ENCODE measurements at regions not wholly inside any gene's neighbourhood (a gene's known extent, or its start where the extent isn't known, plus 50 kb on each side); places are given as distances from the start of the nearest gene placed in this dataset.

DNA sequence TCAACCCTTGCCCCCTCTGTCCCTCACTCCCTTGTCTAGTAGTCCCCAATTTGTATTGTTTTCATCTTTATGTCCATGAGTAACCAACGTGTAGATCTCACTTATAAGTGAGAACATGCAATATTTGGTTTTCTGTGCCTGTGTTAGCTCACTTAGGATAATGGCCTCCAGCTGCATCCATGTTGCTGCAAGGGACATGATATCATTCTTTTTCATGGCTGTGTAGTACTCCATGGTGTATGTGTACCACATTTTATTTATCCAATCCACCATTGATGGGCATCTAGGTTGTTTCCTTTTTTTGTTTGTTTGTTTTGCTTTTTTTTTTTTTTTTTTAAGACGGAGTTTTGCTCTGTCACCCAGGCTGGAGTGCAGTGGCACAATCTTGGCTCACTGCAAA is 63.0 kb upstream of the HS3ST4 start (continued):
- no peak for TF ChIP-seq RCOR1 (IDR thresholded peaks at IDR 0.05; ENCODE audit: low read depth, low read length)

DNA sequence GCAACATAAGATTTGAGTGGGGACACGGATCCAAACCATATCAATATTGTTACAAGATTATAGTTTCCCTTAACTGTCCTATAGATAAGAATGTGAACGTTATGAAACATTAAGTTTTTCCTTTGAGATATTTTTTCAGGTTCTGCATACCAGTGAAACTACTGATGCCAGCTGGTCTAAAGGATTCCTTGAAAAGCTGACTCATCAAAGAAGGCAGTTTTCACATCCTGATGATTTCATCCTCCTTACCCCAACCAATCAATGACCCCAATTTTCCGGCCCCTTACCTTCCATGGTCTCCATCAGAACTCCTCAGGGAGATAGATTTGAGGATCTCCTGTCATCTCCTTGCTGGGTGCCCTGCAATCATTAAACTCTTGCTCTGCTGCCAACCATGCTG is 64.1 kb upstream of the HS3ST4 start:
- under 1% methylated on average over 3 of the region's 3 CpGs for WGBS (ENCODE audit: missing lambda C conversion rate)
- Histone ChIP-seq H3K27ac (no peak overlapping the region), H3K4me3 (no peak overlapping the region), H3K4me2 (no peak overlapping the region), H3K9me3 (no peaks in the 10 kb centered on the region), H3K4me1 (no peaks in the 10 kb centered on the region)
- TF ChIP-seq MAFK (IDR thresholded peaks at IDR 0.05; ENCODE audit: partially characterized antibody), result peak; percentile 77
- TF ChIP-seq, protein P1, sequence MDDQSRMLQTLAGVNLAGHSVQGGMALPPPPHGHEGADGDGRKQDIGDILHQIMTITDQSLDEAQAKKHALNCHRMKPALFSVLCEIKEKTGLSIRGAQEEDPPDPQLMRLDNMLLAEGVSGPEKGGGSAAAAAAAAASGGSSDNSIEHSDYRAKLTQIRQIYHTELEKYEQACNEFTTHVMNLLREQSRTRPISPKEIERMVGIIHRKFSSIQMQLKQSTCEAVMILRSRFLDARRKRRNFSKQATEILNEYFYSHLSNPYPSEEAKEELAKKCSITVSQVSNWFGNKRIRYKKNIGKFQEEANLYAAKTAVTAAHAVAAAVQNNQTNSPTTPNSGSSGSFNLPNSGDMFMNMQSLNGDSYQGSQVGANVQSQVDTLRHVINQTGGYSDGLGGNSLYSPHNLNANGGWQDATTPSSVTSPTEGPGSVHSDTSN (IDR thresholded peaks at IDR 0.05), result no peak
- ChIA-PET CTCF (no interaction called here), POLR2A (no interaction called here)
- FAIRE-seq, result no peak
- no peak for ATAC-seq
- DNase-seq (ENCODE audit: low read depth in 1 of 2, low spot score in 1 of 2), result no peak

DNA sequence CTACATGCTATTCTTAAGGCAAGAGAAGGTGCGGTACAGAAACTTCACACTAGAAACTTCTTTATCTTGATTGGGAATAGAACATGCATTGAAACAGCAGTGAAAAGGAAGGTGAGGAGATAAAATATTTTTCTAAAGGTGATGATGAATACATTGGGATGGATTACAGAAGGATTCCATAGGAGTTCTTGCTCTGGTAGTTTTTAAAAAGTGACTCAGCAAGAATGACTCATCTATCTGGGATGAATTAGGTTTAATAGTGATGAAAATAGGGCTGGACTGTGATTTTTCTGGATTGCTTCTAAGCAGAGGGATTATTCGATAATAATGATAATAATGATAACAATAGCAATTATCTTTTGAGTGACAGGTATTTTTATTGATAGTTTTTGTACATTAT is 65.6 kb upstream of the HS3ST4 start:
- DNase-seq (ENCODE audit: low read depth in 1 of 2, low spot score in 1 of 2) (no peak), ATAC-seq (no peak), FAIRE-seq (no peak)
- Histone ChIP-seq H3K4me3 (no peak overlapping the region), H3K4me2 (no peak overlapping the region), H3K27ac (no peak overlapping the region), H3K9me3 (no peaks in the 10 kb centered on the region), H3K4me1 (no peaks in the 10 kb centered on the region)
- 48% methylated on average over 2 of the region's 2 CpGs for WGBS (ENCODE audit: missing lambda C conversion rate)
- ChIA-PET CTCF (no interaction called here), POLR2A (no interaction called here)
- TF ChIP-seq KDM1A (IDR thresholded peaks at IDR 0.05; ENCODE audit: low read depth) (no peak), FOSL2 (IDR thresholded peaks at IDR 0.05) (no peak), FOSL2 (CRISPR knock-in tag; IDR thresholded peaks at IDR 0.05) (peak; percentile 35), MAFK (IDR thresholded peaks at IDR 0.05; ENCODE audit: partially characterized antibody) (peak; percentile 31)

DNA sequence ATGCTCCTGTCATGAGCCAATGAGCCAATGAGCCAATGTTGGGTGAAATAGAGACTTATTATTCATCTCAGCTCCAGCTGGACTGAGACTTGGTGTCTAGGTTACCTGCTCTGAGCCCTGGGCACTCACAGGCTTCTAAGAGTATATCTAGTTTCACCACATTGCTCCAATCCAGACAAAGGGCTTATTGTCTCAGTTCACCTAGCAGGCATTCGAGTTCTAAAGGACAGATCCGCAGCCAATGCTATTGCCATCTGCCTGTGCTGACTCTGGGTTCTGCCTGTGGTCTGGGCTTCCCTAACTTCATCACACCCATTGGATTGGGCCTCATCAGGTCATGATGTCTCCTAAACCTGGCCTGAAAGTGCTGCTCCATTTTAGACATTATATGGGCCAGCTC is 66.1 kb upstream of the HS3ST4 start:
- Histone ChIP-seq H3K4me1 (no peaks in the 10 kb centered on the region), H3K27ac (no peak overlapping the region), H3K4me2 (no peak overlapping the region), H3K4me3 (no peak overlapping the region), H3K9me3 (no peaks in the 10 kb centered on the region)
- 0% methylated on average over 2 of the region's 2 CpGs for WGBS (ENCODE audit: missing lambda C conversion rate)
- ChIA-PET POLR2A (no interaction called here), CTCF (no interaction called here)
- DNase-seq (ENCODE audit: low read depth in 1 of 2, low spot score in 1 of 2) (no peak), FAIRE-seq (no peak), ATAC-seq (no peak)
- TF ChIP-seq KDM5A (IDR thresholded peaks at IDR 0.05) (no peak), ZSCAN20 (CRISPR knock-in tag; IDR thresholded peaks at IDR 0.05) (no peak), RCOR1 (IDR thresholded peaks at IDR 0.05; ENCODE audit: low read depth, low read length) (no peak), JUN (IDR thresholded peaks at IDR 0.05) (no peak), ZC3H11A (IDR thresholded peaks at IDR 0.05) (no peak), CHD2 (IDR thresholded peaks at IDR 0.05; ENCODE audit: low read length, partially characterized antibody) (no peak), ESRRA (IDR thresholded peaks at IDR 0.05; ENCODE audit: borderline replicate concordance, low read length) (no peak)
- TF ChIP-seq, protein P2, sequence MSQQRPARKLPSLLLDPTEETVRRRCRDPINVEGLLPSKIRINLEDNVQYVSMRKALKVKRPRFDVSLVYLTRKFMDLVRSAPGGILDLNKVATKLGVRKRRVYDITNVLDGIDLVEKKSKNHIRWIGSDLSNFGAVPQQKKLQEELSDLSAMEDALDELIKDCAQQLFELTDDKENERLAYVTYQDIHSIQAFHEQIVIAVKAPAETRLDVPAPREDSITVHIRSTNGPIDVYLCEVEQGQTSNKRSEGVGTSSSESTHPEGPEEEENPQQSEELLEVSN (IDR thresholded peaks at IDR 0.05; ENCODE audit: borderline replicate concordance, low read depth), result no peak

DNA sequence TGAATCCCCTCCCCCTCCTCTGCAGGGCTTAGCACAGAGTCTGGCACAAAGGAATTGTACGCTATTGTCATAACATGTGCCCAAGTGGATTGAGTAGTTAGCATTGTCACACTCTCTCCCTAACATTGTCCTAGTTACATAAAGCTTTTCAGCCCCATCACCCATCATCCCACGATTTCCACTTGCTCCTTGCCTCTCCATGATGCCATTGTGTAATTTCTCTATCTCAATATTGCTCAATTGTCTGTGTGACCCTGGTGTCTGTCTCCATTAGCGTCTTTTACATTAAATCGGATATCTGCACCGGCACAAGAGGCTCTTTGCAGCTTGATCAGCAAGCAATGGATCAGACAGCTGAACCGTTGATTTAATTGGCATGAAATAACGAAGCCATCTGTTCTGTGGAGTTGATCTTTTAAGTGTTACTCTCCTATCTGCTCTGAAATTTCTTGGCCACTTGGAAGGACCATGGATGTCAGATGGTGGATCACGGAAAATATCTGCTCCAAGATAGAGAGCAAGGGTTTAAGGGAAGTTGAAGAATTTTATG is 77.0 kb upstream of the HS3ST4 start:
- TF ChIP-seq SMC3 (IDR thresholded peaks at IDR 0.05) (no peak), CHD4 (IDR thresholded peaks at IDR 0.05; ENCODE audit: borderline replicate concordance) (no peak)
- Histone ChIP-seq H3K4me1 (no peaks in the 10 kb centered on the region), H3K27ac (no peak overlapping the region), H3K9me3 (no peaks in the 10 kb centered on the region), H3K4me2 (no peak overlapping the region), H3K4me3 (no peak overlapping the region)
- FAIRE-seq, result no peak
- CTCF ChIA-PET, result no interaction called here
- no peak for DNase-seq (ENCODE audit: low read depth in 1 of 2, low spot score in 1 of 2)
- POLR2A ChIA-PET, result no interaction called here
- WGBS (ENCODE audit: missing lambda C conversion rate), result 5% methylated on average over 8 of the region's 8 CpGs
- ATAC-seq, result no peak

GRCh38 chr16:25613931-25614330 is 77.8 kb upstream of the HS3ST4 start:
- POLR2A ChIA-PET, result no interaction called here
- H3K4me1 ChIP-seq, result no peaks in the 10 kb centered on the region
- no peak overlapping the region for H3K27ac ChIP-seq
- H3K9me3 ChIP-seq, result no peaks in the 10 kb centered on the region
- no peak overlapping the region for H3K4me3 ChIP-seq
- DNase-seq (ENCODE audit: low read depth in 1 of 2, low spot score in 1 of 2) (no peak), FAIRE-seq (no peak), ATAC-seq (no peak)
- WGBS (ENCODE audit: missing lambda C conversion rate), result 9% methylated on average over 5 of the region's 5 CpGs
- no peak overlapping the region for H3K4me2 ChIP-seq
- CTCF ChIA-PET, result no interaction called here
- TF ChIP-seq NFE2L2 (conservative IDR thresholded peaks at IDR 0.05; ENCODE audit: low read length) (no peak), NR3C1 (IDR thresholded peaks at IDR 0.05) (no peak), ESRRA (IDR thresholded peaks at IDR 0.05; ENCODE audit: borderline replicate concordance, low read length) (no peak), CBX2 (IDR thresholded peaks at IDR 0.05; ENCODE audit: borderline replicate concordance, low read depth) (no peak), RFX5 (IDR thresholded peaks at IDR 0.05) (no peak), MAZ (IDR thresholded peaks at IDR 0.05; ENCODE audit: borderline replicate concordance, low read depth, low read length) (no peak), FOSL2 (IDR thresholded peaks at IDR 0.05) (no peak), FOSL2 (CRISPR knock-in tag; IDR thresholded peaks at IDR 0.05) (no peak), BHLHE40 (IDR thresholded peaks at IDR 0.05; ENCODE audit: low read depth, low read length) (no peak), USF2 (IDR thresholded peaks at IDR 0.05) (no peak)
- TF ChIP-seq, protein P1 (IDR thresholded peaks at IDR 0.05), result no peak
- TF ChIP-seq, protein P3, sequence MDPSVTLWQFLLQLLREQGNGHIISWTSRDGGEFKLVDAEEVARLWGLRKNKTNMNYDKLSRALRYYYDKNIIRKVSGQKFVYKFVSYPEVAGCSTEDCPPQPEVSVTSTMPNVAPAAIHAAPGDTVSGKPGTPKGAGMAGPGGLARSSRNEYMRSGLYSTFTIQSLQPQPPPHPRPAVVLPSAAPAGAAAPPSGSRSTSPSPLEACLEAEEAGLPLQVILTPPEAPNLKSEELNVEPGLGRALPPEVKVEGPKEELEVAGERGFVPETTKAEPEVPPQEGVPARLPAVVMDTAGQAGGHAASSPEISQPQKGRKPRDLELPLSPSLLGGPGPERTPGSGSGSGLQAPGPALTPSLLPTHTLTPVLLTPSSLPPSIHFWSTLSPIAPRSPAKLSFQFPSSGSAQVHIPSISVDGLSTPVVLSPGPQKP (IDR thresholded peaks at IDR 0.05; ENCODE audit: low read depth, low read length), result no peak
